K562 (cell line): ENCODE measurements at regions not wholly inside any gene's neighbourhood (a gene's known extent, or its start where the extent isn't known, plus 50 kb on each side); places are given as distances from the start of the nearest gene placed in this dataset.
A peak's percentile ranks its signal among the peaks of the same experiment; 100 is the strongest.

Source experiments
- ATAC-seq: fragments of 200-7000 bp; cut with Tn5 transposase; 3 replicates; pipeline ENCODE4 v1.9.1; 2020; ENCODE audit warnings: moderate library complexity
- BruUV-seq: library from RNA; stranded (reverse); fragments of 400-500 nt; replicated peaks from 2 replicates; lab custom pipeline; 2021; lab: Mats Ljungman, UMichigan
- CTCF ChIA-PET: fragments of 300-600 bp; formaldehyde crosslinking; extraction: SDS; loops from one replicate; lab custom pipeline; 2021; ENCODE audit warnings: low intra/inter-chr PET ratio; lab: Yijun Ruan, JAX
- POLR2A ChIA-PET: fragments of 300-600, 350-650 bp; sonication (Branson Sonifier 250); formaldehyde crosslinking; extraction: SDS; loops from one replicate; lab custom pipeline; 2021; ENCODE audit warnings: antibody characterized with exemption, inconsistent platforms; lab: Yijun Ruan, JAX
- DNase-seq, 4 experiments: peaks; one replicate each; pipeline versions ENCODE4 v3.0.0 to v3.0.0-alpha.2; 2011 to 2018; ENCODE audit warnings: low spot score in 3 of 4, mixed read lengths in 3 of 4; ENCODE audit errors: extremely low read depth in 1 of 4
- FAIRE-seq: peaks from 2 replicates; lab custom pipeline; 2011; peaks lifted over from hg19 to GRCh38; lab: Jason Lieb, UNC
- H2AFZ ChIP-seq: 2 replicates; pipeline ENCODE4 v1.6.0; 2011; ENCODE audit warnings: low read depth, low read length, control low read depth, inconsistent platforms
- H3K27ac ChIP-seq: fragments of 200-600 bp; 3 replicates; pipeline ENCODE4 v1.8.0; 2011; ENCODE audit warnings: low read depth, mild to moderate bottlenecking, control low read depth, inconsistent platforms, low read length, moderate library complexity, mixed read lengths; ENCODE audit errors: extremely low read depth
- H3K27me3 ChIP-seq, 2 experiments: fragments of 300-600 bp in 1 of 2; 2 replicates in 1 of 2; 3 replicates in 1 of 2; pipeline versions ENCODE4 v1.6.0 to v1.8.0; 2011; ENCODE audit warnings: inconsistent platforms in 2 of 2, low read length in 2 of 2, mild to moderate bottlenecking in 1 of 2, mixed read lengths in 1 of 2, moderate library complexity in 1 of 2; ENCODE audit not compliant: control insufficient read depth in 2 of 2, insufficient read depth in 2 of 2
- H3K36me3 ChIP-seq: fragments of 300-600 bp; 3 replicates; pipeline ENCODE4 v1.8.0; 2011; ENCODE audit warnings: mild to moderate bottlenecking, low read length, inconsistent platforms; ENCODE audit not compliant: control insufficient read depth, insufficient read depth
- H3K4me1 ChIP-seq, 2 experiments: fragments of 200-600 bp in 1 of 2; replicated peaks in 1 of 2; 2 replicates in 1 of 2; 3 replicates in 1 of 2; pipeline versions ENCODE4 v1.5.1 to v1.8.0; 2011; ENCODE audit warnings: inconsistent platforms in 2 of 2, low read length in 2 of 2, mild to moderate bottlenecking in 1 of 2, mixed read lengths in 1 of 2, moderate library complexity in 1 of 2; ENCODE audit not compliant: control insufficient read depth in 2 of 2, insufficient read depth in 2 of 2
- H3K4me2 ChIP-seq: 2 replicates; pipeline ENCODE4 v1.6.1; 2011; ENCODE audit warnings: low read length, control low read depth, inconsistent platforms, mixed read lengths; ENCODE audit not compliant: insufficient read depth
- H3K4me3 ChIP-seq: fragments of 200-600 bp; sonication (generic), shearing (Covaris generic); 2 replicates; pipeline ENCODE4 v1.5.1; 2016; ENCODE audit warnings: control low read depth, inconsistent platforms
- H3K79me2 ChIP-seq: fragments of 200-600 bp; 3 replicates; pipeline ENCODE4 v1.8.0; 2011; ENCODE audit warnings: low read length, inconsistent platforms; ENCODE audit not compliant: control insufficient read depth, insufficient read depth
- H3K9ac ChIP-seq, 2 experiments: 2 replicates each; pipeline versions ENCODE4 v1.6.0 to v1.6.1; 2011; ENCODE audit warnings: low read depth in 2 of 2, low read length in 2 of 2, control low read depth in 1 of 2, inconsistent platforms in 1 of 2, mild to moderate bottlenecking in 1 of 2, mixed read lengths in 1 of 2; ENCODE audit not compliant: insufficient read depth in 1 of 2
- H3K9me1 ChIP-seq: one replicate; pipeline ENCODE4 v1.6.0; 2011; ENCODE audit warnings: inconsistent platforms, mild to moderate bottlenecking, low read length, moderate library complexity; ENCODE audit not compliant: control insufficient read depth, insufficient read depth
- H3K9me3 ChIP-seq: replicated peaks from 2 replicates; pipeline ENCODE4 v1.5.1; 2011; ENCODE audit warnings: low read depth, low read length, inconsistent platforms; ENCODE audit not compliant: control insufficient read depth, insufficient read depth
- H4K20me1 ChIP-seq: replicated peaks from 2 replicates; pipeline ENCODE4 v1.6.1; 2011; ENCODE audit warnings: low read length, inconsistent platforms, mixed read lengths; ENCODE audit not compliant: control insufficient read depth, insufficient read depth
- PTTG1 ChIP-seq: fragments of 450-650 bp; IDR thresholded peaks from 2 replicates; pipeline ENCODE4 v1.6.1; 2016; ENCODE audit warnings: low read depth, mild to moderate bottlenecking, missing genetic modification characterization, missing compliant biosample characterization
- WGBS: fragments of 100-300 bp; shearing (Covaris generic); methylation state at CpG from one replicate; pipeline ENCODE4 v1.1.6; 2016; ENCODE audit warnings: low coverage, mixed read lengths; ENCODE audit not compliant: insufficient coverage; ENCODE audit errors: missing lambda C conversion rate; 5-methylcytosine and 5-hydroxymethylcytosine counted together
- in situ Hi-C: fragments of 300-500 bp; cut with MboI; formaldehyde crosslinking; loops from 4 replicates; pipeline ENCODE4 v1.15.0; 2018; ENCODE audit warnings: inconsistent platforms, mixed read lengths
- intact Hi-C: fragments of 100-400 bp; cut with micrococcal nuclease; formaldehyde crosslinking; loops from 2 replicates; pipeline ENCODE4 v1.14.2; 2022
- TF ChIP-seq, protein P1 (sequence below): sonication (generic); formaldehyde crosslinking; IDR thresholded peaks from 2 replicates; pipeline ENCODE4 v1.8.1; 2023; ENCODE audit warnings: mild to moderate bottlenecking, missing genetic modification reagents
- TF ChIP-seq, protein P2 (sequence below): fragments of 450-650 bp; IDR thresholded peaks from 2 replicates; pipeline ENCODE4 v1.6.1; 2016; ENCODE audit warnings: low read depth

DNA sequence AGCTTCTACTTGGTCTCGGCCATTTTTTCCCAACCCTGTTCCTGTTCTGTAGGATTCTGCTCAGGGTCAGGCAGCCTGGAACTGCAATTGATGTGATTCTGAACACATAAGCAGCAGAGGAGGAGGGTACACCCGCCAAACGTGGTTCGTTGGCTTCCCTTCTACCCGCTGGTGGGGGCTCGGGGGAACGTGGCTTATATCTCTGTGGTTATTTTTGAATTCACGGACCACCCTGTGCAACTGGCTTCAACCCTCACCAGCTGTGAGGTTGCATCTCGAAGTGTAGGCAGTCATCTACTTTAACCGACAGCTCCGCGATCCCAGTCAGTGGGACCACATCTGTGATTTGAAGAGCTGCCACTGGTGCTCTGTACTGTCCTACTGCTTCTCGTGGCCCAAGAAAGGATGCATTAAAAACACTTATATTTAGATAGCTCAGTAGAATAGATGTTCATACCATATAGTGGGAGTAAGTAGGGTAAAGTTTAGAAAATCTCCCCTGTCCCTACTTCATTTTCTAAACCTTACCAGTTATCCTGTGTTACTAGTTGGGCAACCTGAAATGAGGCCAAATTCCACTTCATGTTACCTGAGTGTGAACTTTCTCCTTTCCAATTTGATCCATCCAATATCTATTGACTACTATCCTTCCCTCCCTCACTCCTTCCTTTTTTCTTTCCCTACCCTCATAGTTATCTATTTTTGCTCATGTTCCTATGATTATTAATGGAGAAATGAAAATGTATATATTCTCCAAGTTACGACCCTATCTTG lies 80.4 kb upstream of the BCOR start:
- POLR2A ChIA-PET, result interaction anchor here (0.6 to 2.3 kb wide), 6 partner anchors 9 to 84 kb away, joined by 3 to 7 read pairs (median 3); no protein-coding TSS in a partner anchor
- no peak overlapping the region for H2AFZ ChIP-seq

More for the DNA sequence above, 80.4 kb upstream of the BCOR start:
- Histone ChIP-seq H3K4me2 (no peak overlapping the region), H3K4me3 (no peak overlapping the region; the same call in 1 of the 2 replicates), H3K27me3 (no peaks in the 10 kb centered on the region), H3K4me1 (peaks cover 25 to 37% of the 10 kb centered on the region in 2 experiments), H3K79me2 (peaks cover 36% of the 10 kb centered on the region), H3K9me1 (no peaks in the 10 kb centered on the region), H3K27ac (no peak overlapping the region), H4K20me1 (no peaks in the 10 kb centered on the region), H3K36me3 (no peaks in the 10 kb centered on the region), H3K9ac (no peak overlapping the region), H3K9me3 (peaks cover 3% of the 10 kb centered on the region)
- intact Hi-C loops (loop anchor here (10.0 kb wide), 2 partner anchors 163 to 287 kb away; no protein-coding TSS in a partner anchor), in situ Hi-C loops (no loop called here)
- ATAC-seq, result no peak
- no TSS peak for BruUV-seq
- WGBS, result 87% methylated on average over 10 of the region's 14 CpGs
- TF ChIP-seq, protein P1, sequence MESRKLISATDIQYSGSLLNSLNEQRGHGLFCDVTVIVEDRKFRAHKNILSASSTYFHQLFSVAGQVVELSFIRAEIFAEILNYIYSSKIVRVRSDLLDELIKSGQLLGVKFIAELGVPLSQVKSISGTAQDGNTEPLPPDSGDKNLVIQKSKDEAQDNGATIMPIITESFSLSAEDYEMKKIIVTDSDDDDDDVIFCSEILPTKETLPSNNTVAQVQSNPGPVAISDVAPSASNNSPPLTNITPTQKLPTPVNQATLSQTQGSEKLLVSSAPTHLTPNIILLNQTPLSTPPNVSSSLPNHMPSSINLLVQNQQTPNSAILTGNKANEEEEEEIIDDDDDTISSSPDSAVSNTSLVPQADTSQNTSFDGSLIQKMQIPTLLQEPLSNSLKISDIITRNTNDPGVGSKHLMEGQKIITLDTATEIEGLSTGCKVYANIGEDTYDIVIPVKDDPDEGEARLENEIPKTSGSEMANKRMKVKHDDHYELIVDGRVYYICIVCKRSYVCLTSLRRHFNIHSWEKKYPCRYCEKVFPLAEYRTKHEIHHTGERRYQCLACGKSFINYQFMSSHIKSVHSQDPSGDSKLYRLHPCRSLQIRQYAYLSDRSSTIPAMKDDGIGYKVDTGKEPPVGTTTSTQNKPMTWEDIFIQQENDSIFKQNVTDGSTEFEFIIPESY, result 0 out of 2 replicates have a peak, but pooled peaks have one; percentile 15
- TF ChIP-seq, protein P2, sequence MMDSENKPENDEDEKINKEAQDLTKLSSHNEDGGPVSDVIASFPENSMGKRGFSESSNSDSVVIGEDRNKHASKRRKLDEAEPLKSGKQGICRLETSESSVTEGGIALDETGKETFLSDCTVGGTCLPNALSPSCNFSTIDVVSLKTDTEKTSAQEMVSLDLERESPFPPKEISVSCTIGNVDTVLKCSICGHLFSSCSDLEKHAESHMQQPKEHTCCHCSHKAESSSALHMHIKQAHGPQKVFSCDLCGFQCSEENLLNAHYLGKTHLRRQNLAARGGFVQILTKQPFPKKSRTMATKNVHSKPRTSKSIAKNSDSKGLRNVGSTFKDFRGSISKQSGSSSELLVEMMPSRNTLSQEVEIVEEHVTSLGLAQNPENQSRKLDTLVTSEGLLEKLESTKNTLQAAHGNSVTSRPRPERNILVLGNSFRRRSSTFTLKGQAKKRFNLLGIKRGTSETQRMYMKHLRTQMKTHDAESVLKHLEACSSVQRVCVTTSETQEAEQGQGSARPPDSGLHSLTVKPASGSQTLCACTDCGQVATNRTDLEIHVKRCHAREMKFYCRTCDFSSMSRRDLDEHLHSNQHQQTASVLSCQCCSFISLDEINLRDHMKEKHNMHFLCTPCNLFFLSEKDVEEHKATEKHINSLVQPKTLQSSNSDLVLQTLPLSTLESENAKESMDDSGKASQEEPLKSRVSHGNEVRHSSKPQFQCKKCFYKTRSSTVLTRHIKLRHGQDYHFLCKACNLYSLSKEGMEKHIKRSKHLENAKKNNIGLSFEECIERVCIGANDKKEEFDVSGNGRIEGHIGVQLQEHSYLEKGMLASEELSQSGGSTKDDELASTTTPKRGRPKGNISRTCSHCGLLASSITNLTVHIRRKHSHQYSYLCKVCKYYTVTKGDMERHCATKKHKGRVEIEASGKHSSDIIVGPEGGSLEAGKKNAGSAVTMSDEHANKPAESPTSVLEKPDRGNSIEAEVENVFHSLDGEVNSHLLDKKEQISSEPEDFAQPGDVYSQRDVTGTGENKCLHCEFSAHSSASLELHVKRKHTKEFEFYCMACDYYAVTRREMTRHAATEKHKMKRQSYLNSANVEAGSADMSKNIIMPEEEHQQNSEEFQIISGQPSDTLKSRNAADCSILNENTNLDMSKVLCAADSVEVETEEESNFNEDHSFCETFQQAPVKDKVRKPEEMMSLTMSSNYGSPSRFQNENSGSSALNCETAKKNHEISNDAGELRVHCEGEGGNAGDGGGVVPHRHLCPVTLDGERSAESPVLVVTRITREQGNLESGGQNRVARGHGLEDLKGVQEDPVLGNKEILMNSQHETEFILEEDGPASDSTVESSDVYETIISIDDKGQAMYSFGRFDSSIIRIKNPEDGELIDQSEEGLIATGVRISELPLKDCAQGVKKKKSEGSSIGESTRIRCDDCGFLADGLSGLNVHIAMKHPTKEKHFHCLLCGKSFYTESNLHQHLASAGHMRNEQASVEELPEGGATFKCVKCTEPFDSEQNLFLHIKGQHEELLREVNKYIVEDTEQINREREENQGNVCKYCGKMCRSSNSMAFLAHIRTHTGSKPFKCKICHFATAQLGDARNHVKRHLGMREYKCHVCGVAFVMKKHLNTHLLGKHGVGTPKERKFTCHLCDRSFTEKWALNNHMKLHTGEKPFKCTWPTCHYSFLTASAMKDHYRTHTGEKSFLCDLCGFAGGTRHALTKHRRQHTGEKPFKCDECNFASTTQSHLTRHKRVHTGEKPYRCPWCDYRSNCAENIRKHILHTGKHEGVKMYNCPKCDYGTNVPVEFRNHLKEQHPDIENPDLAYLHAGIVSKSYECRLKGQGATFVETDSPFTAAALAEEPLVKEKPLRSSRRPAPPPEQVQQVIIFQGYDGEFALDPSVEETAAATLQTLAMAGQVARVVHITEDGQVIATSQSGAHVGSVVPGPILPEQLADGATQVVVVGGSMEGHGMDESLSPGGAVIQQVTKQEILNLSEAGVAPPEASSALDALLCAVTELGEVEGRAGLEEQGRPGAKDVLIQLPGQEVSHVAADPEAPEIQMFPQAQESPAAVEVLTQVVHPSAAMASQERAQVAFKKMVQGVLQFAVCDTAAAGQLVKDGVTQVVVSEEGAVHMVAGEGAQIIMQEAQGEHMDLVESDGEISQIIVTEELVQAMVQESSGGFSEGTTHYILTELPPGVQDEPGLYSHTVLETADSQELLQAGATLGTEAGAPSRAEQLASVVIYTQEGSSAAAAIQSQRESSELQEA, result no peak
- TF ChIP-seq PTTG1 (tag), result no peak
- no peak for DNase-seq
- CTCF ChIA-PET, result no interaction called here
- FAIRE-seq, result no peak
